Activated T-helper 1 cell treated with anti-CD3 and anti-CD28 coated beads, Interleukin-12 subunit alpha, Interleukin-12 subunit beta, Interleukin-2, Interleukin-4 antibody, amounts not matched to agents 30 ng/mL and 10 ng/mL and 1 ng/mL, durations not matched to agents 14 hours and 24 hours and 36 hours (primary cell): ENCODE measurements at regions not wholly inside any gene's neighbourhood (a gene's known extent, or its start where the extent isn't known, plus 50 kb on each side); places are given as distances from the start of the nearest gene placed in this dataset.
"Not testable (repeated sequence)": the region's sequence is repeated elsewhere in the genome, so short reads cannot be mapped to it uniquely, and the experiment has no call there.

ENCODE experiments used
- DNase-seq: peaks from one replicate; pipeline ENCODE4 v3.0.0; 2021; ENCODE audit warnings: low spot score
- H3K27ac Mint-ChIP-seq: one replicate; pipeline ENCODE4 v1.8.0; 2021; ENCODE audit warnings: mild to moderate bottlenecking, mixed read lengths
- H3K27me3 Mint-ChIP-seq: one replicate; pipeline ENCODE4 v1.8.0; 2022; ENCODE audit warnings: mild to moderate bottlenecking, moderate library complexity, mixed read lengths; ENCODE audit not compliant: insufficient read depth
- H3K36me3 Mint-ChIP-seq: one replicate; pipeline ENCODE4 v1.8.0; 2021; ENCODE audit warnings: low read depth, mixed read lengths
- H3K4me1 Mint-ChIP-seq: one replicate; pipeline ENCODE4 v1.8.0; 2021; ENCODE audit warnings: low read depth, mixed read lengths
- H3K4me3 Mint-ChIP-seq: one replicate; pipeline ENCODE4 v1.8.0; 2021; ENCODE audit warnings: mild to moderate bottlenecking, moderate library complexity, mixed read lengths
- H3K9me3 Mint-ChIP-seq: one replicate; pipeline ENCODE4 v1.8.0; 2021; ENCODE audit warnings: mixed read lengths
- intact Hi-C: fragments of 100-400 bp; cut with micrococcal nuclease; formaldehyde crosslinking; loops from one replicate; pipeline ENCODE4 v1.15.1; 2024

- intact Hi-C loops: no loop called here
- DNase-seq: no peak
- Mint-ChIP-seq H3K36me3 (no peaks in the 10 kb centered on the region), H3K4me3 (no peak overlapping the region), H3K27ac (no peak overlapping the region), H3K4me1 (no peaks in the 10 kb centered on the region), H3K9me3 (no peaks in the 10 kb centered on the region), H3K27me3 (no peaks in the 10 kb centered on the region)
Measured at GRCh38 chr13:70987043-70987442, 878.8 kb upstream of the KLHL1 start.

GRCh38 chr13:70985371-70985770, 877.1 kb upstream of the KLHL1 start:
- intact Hi-C loops: no loop called here
- no peaks in the 10 kb centered on the region for H3K36me3 Mint-ChIP-seq
- H3K4me1 Mint-ChIP-seq: no peaks in the 10 kb centered on the region
- H3K27ac Mint-ChIP-seq: no peak overlapping the region
- H3K27me3 Mint-ChIP-seq: no peaks in the 10 kb centered on the region
- no peak for DNase-seq
- no peaks in the 10 kb centered on the region for H3K9me3 Mint-ChIP-seq
- H3K4me3 Mint-ChIP-seq: no peak overlapping the region

- H3K4me1 Mint-ChIP-seq, H3K9me3 Mint-ChIP-seq, H3K4me3 Mint-ChIP-seq, H3K36me3 Mint-ChIP-seq, DNase-seq, H3K27me3 Mint-ChIP-seq, intact Hi-C loops, H3K27ac Mint-ChIP-seq: not testable (repeated sequence)
Measured at GRCh38 chr13:70981219-70981618, 873.0 kb upstream of the KLHL1 start.

GRCh38 chr13:70969321-70969720, 861.1 kb upstream of the KLHL1 start:
- DNase-seq: no peak
- H3K36me3 Mint-ChIP-seq: no peaks in the 10 kb centered on the region
- H3K9me3 Mint-ChIP-seq: no peaks in the 10 kb centered on the region
- H3K27me3 Mint-ChIP-seq: no peaks in the 10 kb centered on the region
- H3K4me1 Mint-ChIP-seq: no peaks in the 10 kb centered on the region
- H3K4me3 Mint-ChIP-seq: no peak overlapping the region
- H3K27ac Mint-ChIP-seq: no peak overlapping the region
- intact Hi-C loops: no loop called here

- DNase-seq: no peak
- Mint-ChIP-seq H3K4me3 (no peak overlapping the region), H3K27me3 (no peaks in the 10 kb centered on the region), H3K9me3 (no peaks in the 10 kb centered on the region), H3K27ac (no peak overlapping the region), H3K4me1 (no peaks in the 10 kb centered on the region), H3K36me3 (no peaks in the 10 kb centered on the region)
- intact Hi-C loops: no loop called here
Measured at GRCh38 chr13:70967564-70967963, 859.3 kb upstream of the KLHL1 start.

- intact Hi-C loops: no loop called here
- no peaks in the 10 kb centered on the region for H3K9me3 Mint-ChIP-seq
- H3K36me3 Mint-ChIP-seq: no peaks in the 10 kb centered on the region
- DNase-seq: no peak
- H3K4me1 Mint-ChIP-seq: no peaks in the 10 kb centered on the region
- H3K27ac Mint-ChIP-seq: no peak overlapping the region
- no peaks in the 10 kb centered on the region for H3K27me3 Mint-ChIP-seq
- no peak overlapping the region for H3K4me3 Mint-ChIP-seq
Measured at GRCh38 chr13:70964874-70965273, 856.6 kb upstream of the KLHL1 start.

- Mint-ChIP-seq H3K4me1 (no peaks in the 10 kb centered on the region), H3K4me3 (no peak overlapping the region), H3K36me3 (no peaks in the 10 kb centered on the region), H3K9me3 (no peaks in the 10 kb centered on the region), H3K27me3 (no peaks in the 10 kb centered on the region), H3K27ac (no peak overlapping the region)
- intact Hi-C loops: no loop called here
- DNase-seq: no peak
Measured at GRCh38 chr13:70964124-70964523, 855.9 kb upstream of the KLHL1 start.

GRCh38 chr13:70960841-70961443, 852.7 kb upstream of the KLHL1 start:
- Mint-ChIP-seq H3K36me3 (no peaks in the 10 kb centered on the region), H3K4me1 (no peaks in the 10 kb centered on the region), H3K9me3 (no peaks in the 10 kb centered on the region), H3K27me3 (no peaks in the 10 kb centered on the region), H3K4me3 (no peak overlapping the region), H3K27ac (no peak overlapping the region)
- intact Hi-C loops: loop anchor here (2.0 kb wide), 1 partner anchor 918 kb away; no protein-coding TSS in a partner anchor
- no peak for DNase-seq

GRCh38 chr13:70959035-70959775, 851.0 kb upstream of the KLHL1 start:
- intact Hi-C loops: no loop called here
- H3K9me3 Mint-ChIP-seq: no peaks in the 10 kb centered on the region
- no peaks in the 10 kb centered on the region for H3K27me3 Mint-ChIP-seq
- no peak overlapping the region for H3K27ac Mint-ChIP-seq
- no peaks in the 10 kb centered on the region for H3K4me1 Mint-ChIP-seq
- H3K36me3 Mint-ChIP-seq: no peaks in the 10 kb centered on the region
- no peak overlapping the region for H3K4me3 Mint-ChIP-seq
- DNase-seq: no peak

GRCh38 chr13:70955887-70956286, 847.6 kb upstream of the KLHL1 start:
- Mint-ChIP-seq H3K27ac (no peak overlapping the region), H3K36me3 (no peaks in the 10 kb centered on the region), H3K4me1 (no peaks in the 10 kb centered on the region), H3K4me3 (no peak overlapping the region), H3K27me3 (no peaks in the 10 kb centered on the region), H3K9me3 (no peaks in the 10 kb centered on the region)
- intact Hi-C loops: no loop called here
- DNase-seq: no peak

GRCh38 chr13:70950664-70951063, 842.4 kb upstream of the KLHL1 start:
- Mint-ChIP-seq H3K27me3 (no peaks in the 10 kb centered on the region), H3K36me3 (no peaks in the 10 kb centered on the region), H3K4me1 (no peaks in the 10 kb centered on the region), H3K4me3 (no peak overlapping the region), H3K9me3 (no peaks in the 10 kb centered on the region), H3K27ac (no peak overlapping the region)
- DNase-seq: no peak
- intact Hi-C loops: no loop called here

- no peaks in the 10 kb centered on the region for H3K27me3 Mint-ChIP-seq
- no peak overlapping the region for H3K27ac Mint-ChIP-seq
- no peaks in the 10 kb centered on the region for H3K4me1 Mint-ChIP-seq
- intact Hi-C loops: no loop called here
- H3K9me3 Mint-ChIP-seq: no peaks in the 10 kb centered on the region
- no peaks in the 10 kb centered on the region for H3K36me3 Mint-ChIP-seq
- no peak for DNase-seq
- no peak overlapping the region for H3K4me3 Mint-ChIP-seq
Measured at GRCh38 chr13:70945506-70945905, 837.3 kb upstream of the KLHL1 start.

- Mint-ChIP-seq H3K4me3 (no peak overlapping the region), H3K27me3 (no peaks in the 10 kb centered on the region), H3K27ac (no peak overlapping the region), H3K36me3 (no peaks in the 10 kb centered on the region), H3K4me1 (no peaks in the 10 kb centered on the region), H3K9me3 (no peaks in the 10 kb centered on the region)
- no peak for DNase-seq
- intact Hi-C loops: no loop called here
Measured at GRCh38 chr13:70941454-70941853, 833.2 kb upstream of the KLHL1 start.

- no peaks in the 10 kb centered on the region for H3K36me3 Mint-ChIP-seq
- no peak for DNase-seq
- H3K4me1 Mint-ChIP-seq: no peaks in the 10 kb centered on the region
- no peaks in the 10 kb centered on the region for H3K9me3 Mint-ChIP-seq
- no peaks in the 10 kb centered on the region for H3K27me3 Mint-ChIP-seq
- intact Hi-C loops: no loop called here
- no peak overlapping the region for H3K4me3 Mint-ChIP-seq
- H3K27ac Mint-ChIP-seq: no peak overlapping the region
Measured at GRCh38 chr13:70938462-70938861, 830.2 kb upstream of the KLHL1 start.
